GM23338 (cell line): ENCODE measurements at regions not wholly inside any gene's neighbourhood (a gene's known extent, or its start where the extent isn't known, plus 50 kb on each side); places are given as distances from the start of the nearest gene placed in this dataset.

ENCODE experiments used
- ATAC-seq: fragments of 200-7000 bp; cut with Tn5 transposase; 3 replicates; pipeline ENCODE4 v1.9.1; 2020
- DNase-seq: peaks from one replicate; pipeline ENCODE4 v3.0.0-alpha.2; 2015; ENCODE audit warnings: low spot score
- H2AFZ ChIP-seq: fragments of 200-600 bp; sonication (generic); 2 replicates; pipeline ENCODE4 v1.8.0; 2016; ENCODE audit warnings: antibody characterized with exemption, mild to moderate bottlenecking, moderate library complexity
- H3F3A ChIP-seq: fragments of 200-600 bp; sonication (generic); replicated peaks from 2 replicates; pipeline ENCODE4 v1.8.0; 2017; ENCODE audit warnings: antibody characterized with exemption, mixed run types, low read depth
- H3K27ac ChIP-seq: fragments of 200-600 bp; sonication (generic); 2 replicates; pipeline ENCODE4 v1.6.1; 2016; ENCODE audit warnings: low read depth
- H3K27me3 ChIP-seq: fragments of 200-600 bp; sonication (generic); 2 replicates; pipeline ENCODE4 v1.8.0; 2016; ENCODE audit warnings: mild to moderate bottlenecking, mixed run types, moderate library complexity; ENCODE audit not compliant: insufficient read depth
- H3K36me3 ChIP-seq: fragments of 200-600 bp; sonication (generic); 2 replicates; pipeline ENCODE4 v1.8.0; 2016; ENCODE audit warnings: mild to moderate bottlenecking; ENCODE audit not compliant: insufficient read depth
- H3K4me1 ChIP-seq: fragments of 200-600 bp; sonication (generic); 2 replicates; pipeline ENCODE4 v1.8.0; 2016; ENCODE audit warnings: mild to moderate bottlenecking, moderate library complexity; ENCODE audit not compliant: insufficient read depth
- H3K4me2 ChIP-seq: fragments of 200-600 bp; sonication (generic); 2 replicates; pipeline ENCODE4 v1.7.1; 2017; ENCODE audit warnings: mixed run types
- H3K4me3 ChIP-seq: fragments of 200-600 bp; sonication (generic); 2 replicates; pipeline ENCODE4 v1.6.1; 2016; ENCODE audit warnings: mixed run types
- H3K79me2 ChIP-seq: fragments of 200-600 bp; sonication (generic); replicated peaks from 2 replicates; pipeline ENCODE4 v1.8.0; 2017; ENCODE audit warnings: mild to moderate bottlenecking; ENCODE audit not compliant: insufficient read depth
- H3K9me2 ChIP-seq: fragments of 200-600 bp; sonication (generic); 2 replicates; pipeline ENCODE4 v1.8.0; 2017; ENCODE audit not compliant: insufficient read depth
- H4K20me1 ChIP-seq: fragments of 200-600 bp; sonication (generic); replicated peaks from 2 replicates; pipeline ENCODE4 v1.8.0; 2017; ENCODE audit warnings: mild to moderate bottlenecking; ENCODE audit not compliant: insufficient read depth
- H3K27ac Mint-ChIP-seq: 2 replicates; pipeline ENCODE4 v1.8.0; 2020; ENCODE audit warnings: inconsistent platforms, mild to moderate bottlenecking, moderate library complexity, mixed read lengths
- H3K27me3 Mint-ChIP-seq: 3 replicates; pipeline ENCODE4 v1.8.0; 2022; ENCODE audit warnings: low read depth, mild to moderate bottlenecking, moderate library complexity, mixed read lengths, inconsistent platforms; ENCODE audit not compliant: insufficient read depth, poor library complexity
- H3K36me3 Mint-ChIP-seq: 3 replicates; pipeline ENCODE4 v1.8.0; 2021; ENCODE audit warnings: low read depth, mild to moderate bottlenecking, inconsistent platforms, moderate library complexity, mixed read lengths
- H3K4me1 Mint-ChIP-seq: 3 replicates; pipeline ENCODE4 v1.8.0; 2020; ENCODE audit warnings: mild to moderate bottlenecking, inconsistent platforms, mixed read lengths
- H3K4me3 Mint-ChIP-seq: 3 replicates; pipeline ENCODE4 v1.8.0; 2021; ENCODE audit warnings: moderate library complexity, mild to moderate bottlenecking, inconsistent platforms, mixed read lengths
- H3K9me3 Mint-ChIP-seq: 3 replicates; pipeline ENCODE4 v1.8.0; 2020; ENCODE audit warnings: moderate library complexity, mild to moderate bottlenecking, inconsistent platforms, mixed read lengths
- CREB1 ChIP-seq: fragments of 250-450 bp; sonication (Bioruptor Pico); IDR thresholded peaks from 2 replicates; pipeline ENCODE4 v1.5.0; 2020; ENCODE audit warnings: low read depth, mild to moderate bottlenecking, moderate library complexity
- CTCF ChIP-seq, 2 experiments: fragments of 200-600 bp in 1 of 2; sonication (generic) in 1 of 2; conservative IDR thresholded peaks; 2 replicates each; pipeline versions ENCODE4 v1.5.1 to v1.6.1; 2016 to 2017; ENCODE audit warnings: antibody characterized with exemption in 2 of 2, low read depth in 2 of 2, mild to moderate bottlenecking in 2 of 2, moderate library complexity in 1 of 2
- EZH2phosphoT487 ChIP-seq: fragments of 200-600 bp; sonication (generic); IDR thresholded peaks from one replicate; pipeline ENCODE4 v1.8.1; 2018; ENCODE audit warnings: antibody characterized with exemption; ENCODE audit not compliant: unreplicated experiment
- JUNB ChIP-seq: IDR thresholded peaks from one replicate; pipeline ENCODE4 v1.6.1; 2016; ENCODE audit warnings: antibody characterized with exemption; ENCODE audit not compliant: unreplicated experiment
- NANOG ChIP-seq: IDR thresholded peaks from 2 replicates; pipeline ENCODE4 v1.6.1; 2016; ENCODE audit warnings: antibody characterized with exemption, borderline replicate concordance
- STAT1 ChIP-seq: IDR thresholded peaks from one replicate; pipeline ENCODE4 v1.6.1; 2016; ENCODE audit warnings: antibody characterized with exemption; ENCODE audit not compliant: unreplicated experiment
- ZNF114 ChIP-seq: fragments of 250-450 bp; sonication (Bioruptor Pico); IDR thresholded peaks from 2 replicates; pipeline ENCODE4 v1.5.0; 2020; ENCODE audit warnings: mild to moderate bottlenecking, moderate library complexity
- ZNF331 ChIP-seq: fragments of 250-450 bp; sonication (Bioruptor Pico); IDR thresholded peaks from 2 replicates; pipeline ENCODE4 v1.5.0; 2020; ENCODE audit warnings: low read depth, mild to moderate bottlenecking, moderate library complexity

DNA sequence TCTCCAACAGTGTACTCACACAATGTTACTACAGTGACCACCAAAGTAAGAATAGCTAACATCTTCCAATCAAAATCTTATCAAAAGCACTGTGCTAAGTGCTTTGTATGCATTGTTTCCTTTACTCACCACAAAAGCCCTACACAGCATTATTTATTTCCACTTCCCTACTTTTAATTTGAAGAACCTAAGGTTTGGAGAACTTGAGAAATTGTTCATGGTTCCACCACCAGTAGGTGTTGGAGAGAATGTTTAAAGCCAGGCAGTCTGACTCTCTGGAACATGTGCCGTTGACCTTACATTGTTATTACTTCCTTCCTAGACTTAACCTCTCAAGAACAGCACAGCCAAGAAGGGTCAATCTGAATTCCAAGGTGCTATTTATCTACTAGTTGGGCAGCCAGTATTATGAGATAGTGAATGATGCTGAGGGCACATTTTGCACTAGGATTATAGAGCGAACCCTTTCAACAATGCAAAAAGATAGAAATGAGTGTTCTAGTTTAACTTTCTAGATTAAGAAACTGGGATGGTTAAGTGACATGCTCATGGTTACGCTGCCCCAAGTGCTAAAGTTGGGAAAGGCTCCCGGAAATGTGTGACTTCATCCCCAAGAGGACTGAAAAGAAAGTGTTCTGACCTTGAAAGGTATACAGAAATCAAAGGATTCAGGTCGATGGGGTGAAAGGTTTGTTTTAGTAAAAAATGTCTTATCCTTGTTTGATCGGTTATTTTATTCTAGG is 55.2 kb upstream of the FAM136A start:
- Histone ChIP-seq H4K20me1 (no peaks in the 10 kb centered on the region), H3K36me3 (no peaks in the 10 kb centered on the region), H3K4me1 (no peaks in the 10 kb centered on the region), H3F3A (no peaks in the 10 kb centered on the region), H3K9me2 (peaks cover 6% of the 10 kb centered on the region; the same call in 1 of the 2 replicates), H3K4me3 (no peak overlapping the region), H3K79me2 (no peaks in the 10 kb centered on the region), H3K27ac (no peak overlapping the region), H3K4me2 (no peak overlapping the region), H2AFZ (no peak overlapping the region), H3K27me3 (no peaks in the 10 kb centered on the region)
- Mint-ChIP-seq H3K9me3 (no peaks in the 10 kb centered on the region; the same call in 2 of the 3 replicates), H3K27ac (no peak overlapping the region; the same call in 1 of the 2 replicates), H3K4me1 (peaks cover 10% of the 10 kb centered on the region), H3K4me3 (no peak overlapping the region), H3K36me3 (no peaks in the 10 kb centered on the region), H3K27me3 (peaks cover 7% of the 10 kb centered on the region)
- TF ChIP-seq CTCF (conservative IDR thresholded peaks at IDR 0.05; ENCODE audit: low read depth in 2 of 2) = peak; percentile 11 to 41; a peak in 3 of 4 replicates
- no peak for TF ChIP-seq ZNF331 (CRISPR knock-in tag)
- DNase-seq (peak; percentile 46), ATAC-seq (peak; percentile 59)

- H3K4me1 ChIP-seq = no peaks in the 10 kb centered on the region
- no peaks in the 10 kb centered on the region; the same call in 2 of the 3 replicates for H3K9me3 Mint-ChIP-seq
- H3K4me2 ChIP-seq = no peak overlapping the region
- H3K4me3 Mint-ChIP-seq = no peak overlapping the region
- H3K4me3 ChIP-seq = no peak overlapping the region
- no peaks in the 10 kb centered on the region for H3K27me3 ChIP-seq
- no peaks in the 10 kb centered on the region for H4K20me1 ChIP-seq
- DNase-seq = no peak
- H3K4me1 Mint-ChIP-seq = peaks cover 10% of the 10 kb centered on the region
- no peaks in the 10 kb centered on the region for H3F3A ChIP-seq
- H2AFZ ChIP-seq = no peak overlapping the region
- peaks cover 5% of the 10 kb centered on the region for H3K27me3 Mint-ChIP-seq
- H3K36me3 ChIP-seq = no peaks in the 10 kb centered on the region
- H3K9me2 ChIP-seq = peaks cover under 1% of the 10 kb centered on the region; the same call in 1 of the 2 replicates
- no peaks in the 10 kb centered on the region for H3K36me3 Mint-ChIP-seq
- H3K27ac Mint-ChIP-seq = no peak overlapping the region
- H3K79me2 ChIP-seq = no peaks in the 10 kb centered on the region
- no peak overlapping the region for H3K27ac ChIP-seq
- ATAC-seq = no peak
- no peak for TF ChIP-seq CREB1
- no peak for TF ChIP-seq CTCF (conservative IDR thresholded peaks at IDR 0.05; ENCODE audit: low read depth in 2 of 2)
- no peak for TF ChIP-seq ZNF114 (CRISPR knock-in tag)
- TF ChIP-seq STAT1 = no peak
- no peak for TF ChIP-seq NANOG
- no peak for TF ChIP-seq EZH2phosphoT487
- no peak for TF ChIP-seq JUNB
Observed at GRCh38 chr2:70354264-70354949, 52.5 kb upstream of the FAM136A start.
